ENCODE measurements at regions not wholly inside any gene's neighbourhood (a gene's known extent, or its start where the extent isn't known, plus 50 kb on each side); places are given as distances from the start of the nearest gene placed in this dataset.
"Not testable (repeated sequence)": the region's sequence is repeated elsewhere in the genome, so short reads cannot be mapped to it uniquely, and the experiment has no call there.

- Histone ChIP-seq H3K9me2 (replicated peaks; ENCODE audit: insufficient read depth, low read length) (no peaks in the 10 kb centered on the region), H3K4me2 (ENCODE audit: low read depth, low read length, poor library complexity, severe bottlenecking) (no peak overlapping the region), H3K79me2 (ENCODE audit: low read length) (no peaks in the 10 kb centered on the region), H3K4me3 (ENCODE audit: low read length) (no peak overlapping the region), H3K4me1 (ENCODE audit: low read length) (no peaks in the 10 kb centered on the region), H3K9ac (ENCODE audit: low read length) (no peak overlapping the region), H3K36me3 (ENCODE audit: insufficient read depth, low read length) (no peaks in the 10 kb centered on the region), H4K20me1 (ENCODE audit: insufficient read depth, low read depth, low read length) (no peaks in the 10 kb centered on the region), H3K27me3 (ENCODE audit: low read length) (no peaks in the 10 kb centered on the region), H2AFZ (ENCODE audit: low read length) (no peak overlapping the region), H3K27ac (ENCODE audit: low read length) (no peak overlapping the region), H3K9me3 (ENCODE audit: low read length) (peaks cover 8% of the 10 kb centered on the region)
- no peak for DNase-seq
These were observed 1255.5 kb upstream of the PHF14 start for GRCh38 chr7:9718071-9718661.

GRCh38 chr7:9719303-9719702, 1254.4 kb upstream of the PHF14 start:
- no peak overlapping the region for H3K9ac ChIP-seq (ENCODE audit: low read length)
- H3K4me1 ChIP-seq (ENCODE audit: low read length) = no peaks in the 10 kb centered on the region
- no peak overlapping the region for H3K4me3 ChIP-seq (ENCODE audit: low read length)
- no peaks in the 10 kb centered on the region for H3K36me3 ChIP-seq (ENCODE audit: insufficient read depth, low read length)
- no peak overlapping the region for H2AFZ ChIP-seq (ENCODE audit: low read length)
- no peak overlapping the region for H3K27ac ChIP-seq (ENCODE audit: low read length)
- peaks cover 14% of the 10 kb centered on the region for H3K9me3 ChIP-seq (ENCODE audit: low read length)
- no peaks in the 10 kb centered on the region for H3K27me3 ChIP-seq (ENCODE audit: low read length)
- H3K79me2 ChIP-seq (ENCODE audit: low read length) = no peaks in the 10 kb centered on the region
- no peak overlapping the region for H3K4me2 ChIP-seq (ENCODE audit: low read depth, low read length, poor library complexity, severe bottlenecking)
- H4K20me1 ChIP-seq (ENCODE audit: insufficient read depth, low read depth, low read length) = no peaks in the 10 kb centered on the region
- H3K9me2 ChIP-seq (replicated peaks; ENCODE audit: insufficient read depth, low read length) = no peaks in the 10 kb centered on the region
- no peak for DNase-seq

- Histone ChIP-seq H4K20me1 (ENCODE audit: insufficient read depth, low read depth, low read length) (no peaks in the 10 kb centered on the region), H3K4me3 (ENCODE audit: low read length) (no peak overlapping the region), H3K27ac (ENCODE audit: low read length) (no peak overlapping the region), H3K4me1 (ENCODE audit: low read length) (no peaks in the 10 kb centered on the region), H3K9ac (ENCODE audit: low read length) (no peak overlapping the region), H3K9me3 (ENCODE audit: low read length) (peaks cover 14% of the 10 kb centered on the region), H2AFZ (ENCODE audit: low read length) (no peak overlapping the region), H3K36me3 (ENCODE audit: insufficient read depth, low read length) (no peaks in the 10 kb centered on the region), H3K79me2 (ENCODE audit: low read length) (no peaks in the 10 kb centered on the region), H3K27me3 (ENCODE audit: low read length) (no peaks in the 10 kb centered on the region), H3K9me2 (replicated peaks; ENCODE audit: insufficient read depth, low read length) (no peaks in the 10 kb centered on the region), H3K4me2 (ENCODE audit: low read depth, low read length, poor library complexity, severe bottlenecking) (no peak overlapping the region)
- no peak for DNase-seq
These were observed 1254.0 kb upstream of the PHF14 start for GRCh38 chr7:9719721-9720120.

GRCh38 chr7:9725940-9726663, 1247.6 kb upstream of the PHF14 start:
- not testable (repeated sequence) for H3K4me3 ChIP-seq (ENCODE audit: low read length); H3K4me1 ChIP-seq (ENCODE audit: low read length); DNase-seq; H3K9ac ChIP-seq (ENCODE audit: low read length); H2AFZ ChIP-seq (ENCODE audit: low read length); H3K9me2 ChIP-seq (replicated peaks; ENCODE audit: insufficient read depth, low read length); H3K9me3 ChIP-seq (ENCODE audit: low read length); H3K79me2 ChIP-seq (ENCODE audit: low read length); H3K4me2 ChIP-seq (ENCODE audit: low read depth, low read length, poor library complexity, severe bottlenecking); H3K36me3 ChIP-seq (ENCODE audit: insufficient read depth, low read length); H3K27ac ChIP-seq (ENCODE audit: low read length); H3K27me3 ChIP-seq (ENCODE audit: low read length); H4K20me1 ChIP-seq (ENCODE audit: insufficient read depth, low read depth, low read length)

- not testable (repeated sequence) for H2AFZ ChIP-seq (ENCODE audit: low read length); DNase-seq; H3K4me2 ChIP-seq (ENCODE audit: low read depth, low read length, poor library complexity, severe bottlenecking); H3K9me3 ChIP-seq (ENCODE audit: low read length); H4K20me1 ChIP-seq (ENCODE audit: insufficient read depth, low read depth, low read length); H3K9me2 ChIP-seq (replicated peaks; ENCODE audit: insufficient read depth, low read length); H3K4me1 ChIP-seq (ENCODE audit: low read length); H3K36me3 ChIP-seq (ENCODE audit: insufficient read depth, low read length); H3K9ac ChIP-seq (ENCODE audit: low read length); H3K27ac ChIP-seq (ENCODE audit: low read length); H3K79me2 ChIP-seq (ENCODE audit: low read length); H3K27me3 ChIP-seq (ENCODE audit: low read length); H3K4me3 ChIP-seq (ENCODE audit: low read length)
These were observed 1246.9 kb upstream of the PHF14 start for GRCh38 chr7:9726811-9727210.

GRCh38 chr7:9727467-9727869, 1246.2 kb upstream of the PHF14 start:
- H3K9me2 ChIP-seq (replicated peaks; ENCODE audit: insufficient read depth, low read length); H2AFZ ChIP-seq (ENCODE audit: low read length); H3K4me2 ChIP-seq (ENCODE audit: low read depth, low read length, poor library complexity, severe bottlenecking); H4K20me1 ChIP-seq (ENCODE audit: insufficient read depth, low read depth, low read length); H3K4me1 ChIP-seq (ENCODE audit: low read length); H3K9ac ChIP-seq (ENCODE audit: low read length); H3K9me3 ChIP-seq (ENCODE audit: low read length); H3K36me3 ChIP-seq (ENCODE audit: insufficient read depth, low read length); H3K4me3 ChIP-seq (ENCODE audit: low read length); H3K27me3 ChIP-seq (ENCODE audit: low read length); H3K79me2 ChIP-seq (ENCODE audit: low read length); DNase-seq; H3K27ac ChIP-seq (ENCODE audit: low read length): not testable (repeated sequence)

DNA sequence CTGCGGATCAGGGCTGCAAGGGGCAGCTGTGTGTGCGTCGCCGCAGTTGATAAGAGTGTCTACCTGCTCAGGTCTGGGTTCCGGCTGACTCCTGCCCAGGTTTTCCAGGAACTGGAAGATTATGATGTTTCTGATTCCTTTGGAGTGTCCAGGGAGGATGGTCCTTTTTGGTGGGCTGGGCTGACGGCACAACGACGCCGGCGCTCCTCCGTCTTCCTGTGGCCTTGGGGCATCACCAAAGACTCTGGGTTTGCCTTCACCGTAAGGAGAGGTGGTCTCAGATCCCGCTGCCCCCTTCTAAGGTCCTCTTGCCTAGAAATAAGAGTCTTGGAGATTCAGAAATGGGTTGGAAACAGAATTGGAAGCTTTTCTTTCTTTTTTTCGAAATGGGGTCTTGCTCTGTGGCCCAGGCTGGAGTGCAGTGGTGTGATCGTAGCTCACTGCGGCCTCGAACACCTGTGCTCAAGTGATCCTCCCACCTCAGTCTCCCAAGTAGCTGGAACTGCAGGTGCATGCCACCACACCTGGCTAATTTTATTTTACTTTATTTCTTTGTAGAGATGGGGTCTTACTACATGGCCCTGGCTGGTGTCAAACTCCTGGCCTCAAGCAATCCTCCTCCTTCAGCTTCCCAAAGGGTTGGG, 1245.5 kb upstream of the PHF14 start:
- not testable (repeated sequence) for H3K79me2 ChIP-seq (ENCODE audit: low read length); H2AFZ ChIP-seq (ENCODE audit: low read length); H3K27me3 ChIP-seq (ENCODE audit: low read length); DNase-seq; H3K9me2 ChIP-seq (replicated peaks; ENCODE audit: insufficient read depth, low read length); H3K4me1 ChIP-seq (ENCODE audit: low read length); H3K4me3 ChIP-seq (ENCODE audit: low read length); H3K36me3 ChIP-seq (ENCODE audit: insufficient read depth, low read length); H3K9me3 ChIP-seq (ENCODE audit: low read length); H3K27ac ChIP-seq (ENCODE audit: low read length); H3K9ac ChIP-seq (ENCODE audit: low read length); H3K4me2 ChIP-seq (ENCODE audit: low read depth, low read length, poor library complexity, severe bottlenecking); H4K20me1 ChIP-seq (ENCODE audit: insufficient read depth, low read depth, low read length)

DNA sequence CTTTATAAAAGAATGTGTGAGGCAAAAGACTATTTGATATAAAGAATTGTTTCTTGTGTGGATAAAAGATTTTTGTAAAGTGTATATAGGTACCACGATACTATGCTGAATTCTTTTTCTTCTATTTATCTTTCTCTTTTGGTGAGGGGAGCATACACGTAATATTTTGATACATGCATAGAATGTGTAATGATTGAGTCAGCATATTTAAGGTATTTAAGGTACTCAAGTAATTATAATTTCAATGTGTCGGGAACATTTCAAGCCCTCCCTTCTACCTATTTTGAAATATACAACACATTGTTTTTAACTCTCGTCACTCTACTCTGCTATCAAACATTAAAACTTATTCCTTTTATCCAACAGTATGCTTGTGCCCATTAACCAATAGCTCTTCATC, 1221.6 kb upstream of the PHF14 start:
- Histone ChIP-seq H4K20me1 (ENCODE audit: insufficient read depth, low read depth, low read length) (no peaks in the 10 kb centered on the region), H2AFZ (ENCODE audit: low read length) (no peak overlapping the region), H3K27ac (ENCODE audit: low read length) (no peak overlapping the region), H3K4me1 (ENCODE audit: low read length) (no peaks in the 10 kb centered on the region), H3K36me3 (ENCODE audit: insufficient read depth, low read length) (no peaks in the 10 kb centered on the region), H3K9me3 (ENCODE audit: low read length) (peaks cover 11% of the 10 kb centered on the region; the same call in 1 of the 2 replicates), H3K4me3 (ENCODE audit: low read length) (no peak overlapping the region), H3K79me2 (ENCODE audit: low read length) (no peaks in the 10 kb centered on the region), H3K9me2 (replicated peaks; ENCODE audit: insufficient read depth, low read length) (no peaks in the 10 kb centered on the region), H3K4me2 (ENCODE audit: low read depth, low read length, poor library complexity, severe bottlenecking) (no peak overlapping the region), H3K9ac (ENCODE audit: low read length) (no peak overlapping the region), H3K27me3 (ENCODE audit: low read length) (no peaks in the 10 kb centered on the region)
- DNase-seq = no peak

Measured in Karpas-422 (cell line).